Thoracic aorta (tissue), 2 donors: ENCODE measurements at regions not wholly inside any gene's neighbourhood (a gene's known extent, or its start where the extent isn't known, plus 50 kb on each side); places are given as distances from the start of the nearest gene placed in this dataset.

Experiments used
- ATAC-seq: fragments of 150-250 bp; one replicate; pipeline ENCODE4 v1.8.0; 2017; ENCODE audit warnings: low read depth; ENCODE audit not compliant: insufficient number of reproducible peaks, low FRiP score
- DNase-seq: peaks from one replicate; pipeline ENCODE4 v3.0.0-alpha.2; 2020; ENCODE audit warnings: low spot score
- H3K27ac ChIP-seq, 2 donors: fragments of 200-600 bp; sonication (generic); 1 replicate in 1 of 2; 2 replicates in 1 of 2; pipeline ENCODE4 v1.5.1; 2016; ENCODE audit warnings: mild to moderate bottlenecking in 2 of 2, moderate library complexity in 2 of 2
- H3K27me3 ChIP-seq: fragments of 200-600 bp; sonication (generic); replicated peaks from 2 replicates; pipeline ENCODE4 v1.6.0; 2016; ENCODE audit warnings: mild to moderate bottlenecking; ENCODE audit not compliant: insufficient read depth
- H3K36me3 ChIP-seq: fragments of 200-600 bp; sonication (generic); one replicate; pipeline ENCODE4 v1.5.1; 2016
- H3K4me1 ChIP-seq, 2 donors: fragments of 200-600 bp; sonication (generic); 1 replicate in 1 of 2; 2 replicates in 1 of 2; pipeline versions ENCODE4 v1.5.1 to v1.6.0; 2016; ENCODE audit warnings: low read depth in 2 of 2, mild to moderate bottlenecking in 1 of 2; ENCODE audit not compliant: control insufficient read depth in 1 of 2
- H3K4me3 ChIP-seq: fragments of 200-600 bp; sonication (generic); 2 replicates; pipeline ENCODE4 v1.5.1; 2016; ENCODE audit warnings: mild to moderate bottlenecking
- H3K9me3 ChIP-seq: fragments of 200-600 bp; sonication (generic); 2 replicates; pipeline ENCODE4 v1.5.1; 2016
- CTCF ChIP-seq: fragments of 200-600 bp; sonication (generic); IDR thresholded peaks from one replicate; pipeline ENCODE4 v1.5.1; 2019; ENCODE audit warnings: antibody characterized with exemption

GRCh38 chr2:120548627-120549608 lies 186.8 kb upstream of the GLI2 start:
- Histone ChIP-seq H3K27ac (no peak overlapping the region), H3K4me1 (peaks cover 0 to 42% of the 10 kb centered on the region in 2 donors), H3K4me3 (no peak overlapping the region), H3K36me3 (no peaks in the 10 kb centered on the region), H3K9me3 (no peaks in the 10 kb centered on the region), H3K27me3 (no peaks in the 10 kb centered on the region)
- DNase-seq, result no peak
- ATAC-seq, result no peak
- no peak for TF ChIP-seq CTCF

- Histone ChIP-seq H3K4me1 (peaks cover 0 to 42% of the 10 kb centered on the region in 2 donors), H3K36me3 (no peaks in the 10 kb centered on the region), H3K27me3 (no peaks in the 10 kb centered on the region), H3K9me3 (no peaks in the 10 kb centered on the region), H3K27ac (no peak overlapping the region), H3K4me3 (no peak overlapping the region)
- ATAC-seq (no peak), DNase-seq (no peak)
- TF ChIP-seq CTCF, result no peak
These were observed 185.8 kb upstream of the GLI2 start for GRCh38 chr2:120549841-120550240.

GRCh38 chr2:120550282-120550681 lies 185.4 kb upstream of the GLI2 start:
- no peak overlapping the region for H3K4me3 ChIP-seq
- ATAC-seq (no peak), DNase-seq (no peak)
- peaks cover 0 to 42% of the 10 kb centered on the region in 2 donors for H3K4me1 ChIP-seq
- H3K36me3 ChIP-seq, result no peaks in the 10 kb centered on the region
- no peaks in the 10 kb centered on the region for H3K27me3 ChIP-seq
- no peak for TF ChIP-seq CTCF
- H3K27ac ChIP-seq, result no peak overlapping the region
- no peaks in the 10 kb centered on the region for H3K9me3 ChIP-seq

GRCh38 chr2:120550893-120551446 lies 184.7 kb upstream of the GLI2 start:
- no peak for TF ChIP-seq CTCF
- DNase-seq, result no peak
- H3K9me3 ChIP-seq, result no peaks in the 10 kb centered on the region
- H3K4me3 ChIP-seq, result no peak overlapping the region
- H3K4me1 ChIP-seq, result peaks cover 0 to 38% of the 10 kb centered on the region in 2 donors
- H3K36me3 ChIP-seq, result no peaks in the 10 kb centered on the region
- H3K27me3 ChIP-seq, result no peaks in the 10 kb centered on the region
- H3K27ac ChIP-seq, result no peak overlapping the region
- ATAC-seq, result no peak

GRCh38 chr2:120551522-120551921 lies 184.1 kb upstream of the GLI2 start:
- no peak for TF ChIP-seq CTCF
- no peaks in the 10 kb centered on the region for H3K36me3 ChIP-seq
- no peak overlapping the region for H3K4me3 ChIP-seq
- DNase-seq (no peak), ATAC-seq (no peak)
- no peaks in the 10 kb centered on the region for H3K27me3 ChIP-seq
- no peak overlapping the region for H3K27ac ChIP-seq
- no peaks in the 10 kb centered on the region for H3K9me3 ChIP-seq
- H3K4me1 ChIP-seq, result peaks cover 0 to 33% of the 10 kb centered on the region in 2 donors
